Kidney (tissue), 13 donors: ENCODE measurements at regions not wholly inside any gene's neighbourhood (a gene's known extent, or its start where the extent isn't known, plus 50 kb on each side); places are given as distances from the start of the nearest gene placed in this dataset.

Experiments used
- DNase-seq, 5 donors: peaks; one replicate each; pipeline ENCODE4 v3.0.0-alpha.2; 2013 to 2020
- FAIRE-seq: peaks from 2 replicates; lab custom pipeline; 2012; peaks lifted over from hg19 to GRCh38; lab: Jason Lieb, UNC
- H3K27ac ChIP-seq, 2 donors: one replicate each; pipeline ENCODE4 v1.7.0; 2013; ENCODE audit warnings: low read depth in 2 of 2, low read length in 2 of 2, inconsistent platforms in 1 of 2
- H3K27me3 ChIP-seq: one replicate; pipeline ENCODE4 v1.7.1; 2013; ENCODE audit warnings: low read length, inconsistent platforms; ENCODE audit not compliant: control insufficient read depth, insufficient read depth
- H3K36me3 ChIP-seq, 3 donors: one replicate each; pipeline versions ENCODE4 v1.7.0 to v1.7.1; 2013; ENCODE audit warnings: low read length in 3 of 3, control low read depth in 1 of 3, inconsistent platforms in 1 of 3; ENCODE audit not compliant: insufficient read depth in 3 of 3, control insufficient read depth in 2 of 3
- H3K4me1 ChIP-seq, 3 donors: one replicate each; pipeline versions ENCODE4 v1.7.0 to v1.7.1; 2013; ENCODE audit warnings: low read length in 3 of 3, inconsistent platforms in 1 of 3, low read depth in 1 of 3; ENCODE audit not compliant: control insufficient read depth in 2 of 3, insufficient read depth in 2 of 3
- H3K4me3 ChIP-seq, 3 donors: one replicate each; pipeline versions ENCODE4 v1.7.0 to v1.8.1; 2013; ENCODE audit warnings: low read length in 3 of 3, control low read depth in 1 of 3, inconsistent platforms in 1 of 3
- H3K9ac ChIP-seq, 3 donors: one replicate each; pipeline versions ENCODE4 v1.7.0 to v1.7.1; 2013; ENCODE audit warnings: low read length in 3 of 3, control low read depth in 1 of 3, inconsistent platforms in 1 of 3
- H3K9me3 ChIP-seq, 3 donors: one replicate each; pipeline versions ENCODE4 v1.7.0 to v1.7.1; 2013; ENCODE audit warnings: low read length in 3 of 3, control low read depth in 1 of 3, inconsistent platforms in 1 of 3; ENCODE audit not compliant: control insufficient read depth in 2 of 3, insufficient read depth in 1 of 3
- intact Hi-C: fragments of 100-400 bp; cut with DNase I; formaldehyde crosslinking; loops from one replicate; pipeline ENCODE4 v1.11.1; 2022
- TF ChIP-seq, protein P1 (sequence below): IDR thresholded peaks from 3 replicates; pipeline ENCODE4 v1.5.1; 2012; ENCODE audit warnings: mild to moderate bottlenecking, moderate library complexity, borderline replicate concordance; ENCODE audit not compliant: insufficient read depth; ENCODE audit errors: extremely low read depth
- donor health status: control.
- donor health status: control.
- donor health status: control.
- donor health status: control.
- donor health status: control.
- donor health status: DM: yes; HTN: yes; CAD: no.
- donor health status: Normal renal cell carcinoma (clear cell type).

DNA sequence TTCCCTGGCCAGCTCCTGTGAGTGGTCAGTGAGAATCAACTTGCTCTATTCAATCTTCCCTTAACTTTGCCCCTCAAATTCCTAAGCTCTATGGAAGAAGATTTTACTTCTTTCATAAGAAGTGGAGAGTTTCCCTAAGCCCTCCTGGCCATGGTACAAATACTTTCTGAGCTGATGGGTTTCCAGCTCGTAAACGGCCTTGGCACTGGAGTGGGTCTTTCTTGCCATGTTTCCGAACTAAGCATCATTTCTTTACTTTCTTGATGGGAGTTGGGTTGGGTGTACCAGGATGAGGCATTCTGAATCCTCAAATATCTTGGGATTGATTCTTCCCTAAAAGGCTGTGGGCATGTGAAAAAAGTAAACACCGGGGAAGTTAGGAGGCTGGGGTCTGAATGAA, 72.5 kb downstream of the ACKR3 start:
- Histone ChIP-seq H3K27ac (no peak overlapping the region), H3K4me3 (no peak overlapping the region), H3K9ac (no peak overlapping the region), H3K4me1 (no peaks in the 10 kb centered on the region), H3K36me3 (no peaks in the 10 kb centered on the region), H3K9me3 (peaks cover 0 to 5% (median 0%) of the 10 kb centered on the region in 3 donors), H3K27me3 (no peaks in the 10 kb centered on the region)
- no peak for FAIRE-seq
- intact Hi-C loops = no loop called here
- TF ChIP-seq, protein P1, sequence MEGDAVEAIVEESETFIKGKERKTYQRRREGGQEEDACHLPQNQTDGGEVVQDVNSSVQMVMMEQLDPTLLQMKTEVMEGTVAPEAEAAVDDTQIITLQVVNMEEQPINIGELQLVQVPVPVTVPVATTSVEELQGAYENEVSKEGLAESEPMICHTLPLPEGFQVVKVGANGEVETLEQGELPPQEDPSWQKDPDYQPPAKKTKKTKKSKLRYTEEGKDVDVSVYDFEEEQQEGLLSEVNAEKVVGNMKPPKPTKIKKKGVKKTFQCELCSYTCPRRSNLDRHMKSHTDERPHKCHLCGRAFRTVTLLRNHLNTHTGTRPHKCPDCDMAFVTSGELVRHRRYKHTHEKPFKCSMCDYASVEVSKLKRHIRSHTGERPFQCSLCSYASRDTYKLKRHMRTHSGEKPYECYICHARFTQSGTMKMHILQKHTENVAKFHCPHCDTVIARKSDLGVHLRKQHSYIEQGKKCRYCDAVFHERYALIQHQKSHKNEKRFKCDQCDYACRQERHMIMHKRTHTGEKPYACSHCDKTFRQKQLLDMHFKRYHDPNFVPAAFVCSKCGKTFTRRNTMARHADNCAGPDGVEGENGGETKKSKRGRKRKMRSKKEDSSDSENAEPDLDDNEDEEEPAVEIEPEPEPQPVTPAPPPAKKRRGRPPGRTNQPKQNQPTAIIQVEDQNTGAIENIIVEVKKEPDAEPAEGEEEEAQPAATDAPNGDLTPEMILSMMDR = no peak
- DNase-seq = no peak

DNA sequence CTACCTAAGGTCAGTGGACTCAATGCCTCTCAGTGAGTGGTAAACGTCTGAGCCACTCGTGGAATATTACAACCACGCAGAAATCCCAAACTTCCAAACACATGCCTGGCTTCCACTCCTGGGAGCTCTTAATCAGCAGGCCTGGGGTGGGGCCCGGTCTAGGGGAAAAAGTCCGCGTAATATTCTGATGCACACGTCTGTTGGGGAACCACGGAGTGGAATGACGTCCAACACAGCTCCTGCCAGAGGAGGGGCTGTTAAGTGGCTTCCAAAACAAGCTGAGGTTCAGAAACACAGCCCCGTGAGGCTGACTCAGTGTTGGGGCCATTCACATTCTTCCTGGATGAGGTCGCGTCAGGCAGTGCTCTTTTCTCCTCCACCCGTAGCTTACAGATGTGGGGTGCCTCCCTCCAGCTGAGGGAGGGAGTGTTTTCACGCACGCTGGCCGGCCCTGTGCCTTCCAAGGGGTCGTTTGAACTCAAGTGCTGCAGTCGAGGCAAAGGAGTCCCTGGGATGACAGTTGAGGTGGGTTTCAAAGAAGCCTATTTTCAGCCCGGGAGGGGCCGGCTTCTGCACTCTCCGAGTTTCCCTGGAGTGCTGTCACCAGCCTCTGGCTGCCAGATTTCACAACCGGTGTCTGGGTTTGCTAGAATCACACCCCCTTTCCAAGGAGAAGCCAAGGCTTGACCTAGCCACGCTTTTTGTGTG, 73.1 kb downstream of the ACKR3 start:
- peak in 2 of 5 donors; percentile 25 to 59 for DNase-seq
- FAIRE-seq = no peak

DNA sequence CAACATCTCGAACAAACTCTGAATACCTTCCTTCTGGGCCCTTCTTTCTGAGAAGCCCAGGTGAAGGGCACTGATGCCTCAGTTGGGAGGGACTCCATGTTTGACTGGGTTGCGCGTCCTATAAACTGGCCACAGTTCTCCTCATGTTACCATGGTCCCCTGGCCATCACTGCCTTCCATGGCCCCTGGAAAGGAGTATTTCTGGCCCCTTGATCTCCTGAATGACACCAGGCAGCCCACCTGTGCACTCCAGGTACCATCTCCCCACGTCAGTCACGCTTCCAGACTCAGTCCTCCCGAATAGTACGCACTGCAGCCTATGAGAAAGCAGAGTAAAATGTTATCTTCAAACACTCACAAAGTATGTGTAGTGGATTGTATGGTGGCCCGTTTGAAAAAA, 73.9 kb downstream of the ACKR3 start:
- no peaks in the 10 kb centered on the region for H3K27me3 ChIP-seq
- TF ChIP-seq, protein P1 = no peak
- intact Hi-C loops = no loop called here
- no peak overlapping the region for H3K4me3 ChIP-seq
- peaks cover 0 to 5% (median 0%) of the 10 kb centered on the region in 3 donors for H3K9me3 ChIP-seq
- H3K4me1 ChIP-seq = no peaks in the 10 kb centered on the region
- no peak overlapping the region for H3K9ac ChIP-seq
- FAIRE-seq = no peak
- no peaks in the 10 kb centered on the region for H3K36me3 ChIP-seq
- DNase-seq = no peak
- H3K27ac ChIP-seq = no peak overlapping the region

More for the DNA sequence above, 73.1 kb downstream of the ACKR3 start:
- Histone ChIP-seq H3K9me3 (peaks cover 0 to 5% (median 0%) of the 10 kb centered on the region in 3 donors), H3K27me3 (no peaks in the 10 kb centered on the region), H3K4me1 (no peaks in the 10 kb centered on the region), H3K36me3 (no peaks in the 10 kb centered on the region), H3K4me3 (no peak overlapping the region), H3K9ac (no peak overlapping the region), H3K27ac (no peak overlapping the region)
- TF ChIP-seq, protein P1 = no peak
- intact Hi-C loops = no loop called here
